ENCODE measurements at regions not wholly inside any gene's neighbourhood (a gene's known extent, or its start where the extent isn't known, plus 50 kb on each side); places are given as distances from the start of the nearest gene placed in this dataset.
"Not testable (repeated sequence)": the region's sequence is repeated elsewhere in the genome, so short reads cannot be mapped to it uniquely, and the experiment has no call there.

DNA sequence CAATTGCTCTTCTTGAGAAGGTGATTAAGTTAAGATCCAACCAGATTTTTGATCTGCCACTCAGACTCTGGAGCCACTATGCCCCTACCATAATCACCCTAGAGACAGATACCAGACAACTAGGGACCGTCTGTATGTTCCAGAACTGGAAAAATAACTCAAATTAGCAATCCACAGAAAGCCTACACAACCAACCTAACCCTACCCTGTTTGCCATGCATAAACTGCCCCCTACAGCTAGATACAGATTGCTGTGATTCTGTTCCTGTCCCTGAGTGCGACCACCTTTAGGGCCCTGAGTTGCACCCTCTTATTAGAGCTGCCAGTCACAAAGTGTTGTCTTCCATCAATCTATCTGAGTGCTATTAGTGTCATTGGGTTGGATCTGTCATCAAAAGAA is 929.8 kb upstream of the SLITRK1 start:
- no peak overlapping the region for H3K27ac ChIP-seq
- TF ChIP-seq, protein P1, sequence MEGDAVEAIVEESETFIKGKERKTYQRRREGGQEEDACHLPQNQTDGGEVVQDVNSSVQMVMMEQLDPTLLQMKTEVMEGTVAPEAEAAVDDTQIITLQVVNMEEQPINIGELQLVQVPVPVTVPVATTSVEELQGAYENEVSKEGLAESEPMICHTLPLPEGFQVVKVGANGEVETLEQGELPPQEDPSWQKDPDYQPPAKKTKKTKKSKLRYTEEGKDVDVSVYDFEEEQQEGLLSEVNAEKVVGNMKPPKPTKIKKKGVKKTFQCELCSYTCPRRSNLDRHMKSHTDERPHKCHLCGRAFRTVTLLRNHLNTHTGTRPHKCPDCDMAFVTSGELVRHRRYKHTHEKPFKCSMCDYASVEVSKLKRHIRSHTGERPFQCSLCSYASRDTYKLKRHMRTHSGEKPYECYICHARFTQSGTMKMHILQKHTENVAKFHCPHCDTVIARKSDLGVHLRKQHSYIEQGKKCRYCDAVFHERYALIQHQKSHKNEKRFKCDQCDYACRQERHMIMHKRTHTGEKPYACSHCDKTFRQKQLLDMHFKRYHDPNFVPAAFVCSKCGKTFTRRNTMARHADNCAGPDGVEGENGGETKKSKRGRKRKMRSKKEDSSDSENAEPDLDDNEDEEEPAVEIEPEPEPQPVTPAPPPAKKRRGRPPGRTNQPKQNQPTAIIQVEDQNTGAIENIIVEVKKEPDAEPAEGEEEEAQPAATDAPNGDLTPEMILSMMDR (conservative IDR thresholded peaks at IDR 0.05): no peak

DNA sequence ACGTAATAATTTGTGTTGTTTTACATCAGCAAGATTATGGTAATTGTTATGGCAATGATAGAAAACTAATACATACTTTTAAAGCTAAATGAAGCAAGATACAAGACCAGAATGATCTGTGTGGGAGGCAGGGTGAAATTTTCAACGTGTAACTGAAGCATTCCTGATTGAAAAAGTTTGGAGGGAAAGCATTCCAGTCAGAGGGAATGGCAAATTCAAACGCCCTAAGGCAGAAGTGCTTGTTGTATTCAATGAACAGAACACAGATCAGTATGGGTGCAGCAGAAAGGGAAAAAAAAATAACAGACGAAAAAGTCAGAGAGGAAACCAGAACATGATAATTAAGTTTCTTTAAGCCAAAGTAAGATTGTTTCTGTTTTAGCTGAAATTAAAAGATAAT is 928.5 kb upstream of the SLITRK1 start:
- TF ChIP-seq, protein P1 (conservative IDR thresholded peaks at IDR 0.05): no peak
- no peak overlapping the region for H3K27ac ChIP-seq

DNA sequence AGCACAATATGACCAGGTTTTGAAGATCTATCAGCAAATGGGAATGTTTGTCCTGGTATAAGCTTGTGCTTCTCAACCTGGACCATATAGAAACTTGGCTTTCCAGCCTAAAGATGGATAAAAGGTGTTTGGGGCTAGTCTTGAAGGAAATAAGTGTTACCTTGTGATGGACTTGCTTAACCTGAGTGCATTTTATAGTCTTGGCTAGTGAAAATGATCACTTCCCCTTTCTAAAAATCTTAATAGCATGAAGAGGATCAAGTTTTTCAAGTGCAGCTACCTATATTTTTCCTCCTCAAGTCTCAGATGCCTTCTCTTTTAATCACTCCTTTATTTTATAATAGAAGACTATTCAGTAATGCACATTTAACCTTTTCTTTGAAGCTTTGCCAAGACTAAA is 919.8 kb upstream of the SLITRK1 start:
- peak overlapping the region; percentile 65 for H3K27ac ChIP-seq
- TF ChIP-seq, protein P1 (conservative IDR thresholded peaks at IDR 0.05): no peak

- TF ChIP-seq, protein P1 (conservative IDR thresholded peaks at IDR 0.05): no peak
- H3K27ac ChIP-seq: no peak overlapping the region
These were observed 902.3 kb upstream of the SLITRK1 start for GRCh38 chr13:84784443-84785153.

DNA sequence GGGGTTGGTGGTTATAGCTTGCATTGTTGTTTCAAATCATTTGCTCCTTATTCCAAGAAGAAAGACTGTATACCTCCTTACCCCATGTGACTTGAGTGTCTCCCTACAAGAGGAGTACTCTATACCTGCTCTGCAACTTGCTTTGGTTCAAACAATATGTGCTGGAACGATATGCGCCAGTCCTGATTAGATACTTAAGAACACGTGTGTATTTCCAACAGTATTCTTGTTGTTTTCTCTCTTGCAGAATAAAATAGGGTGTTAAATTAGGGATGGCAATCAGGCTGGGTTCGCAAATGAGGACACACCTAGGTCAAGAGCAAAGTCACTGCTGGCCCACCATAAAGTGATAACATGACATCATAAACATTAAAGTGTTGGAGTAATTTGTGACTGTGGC is 895.0 kb upstream of the SLITRK1 start:
- H3K27ac ChIP-seq: no peak overlapping the region
- TF ChIP-seq, protein P1 (conservative IDR thresholded peaks at IDR 0.05): no peak

- TF ChIP-seq, protein P1 (conservative IDR thresholded peaks at IDR 0.05): no peak
- H3K27ac ChIP-seq: no peak overlapping the region
These were observed 894.3 kb upstream of the SLITRK1 start for GRCh38 chr13:84776593-84776992.

- H3K27ac ChIP-seq: not testable (repeated sequence)
These were observed 893.6 kb upstream of the SLITRK1 start for GRCh38 chr13:84775920-84776319.

DNA sequence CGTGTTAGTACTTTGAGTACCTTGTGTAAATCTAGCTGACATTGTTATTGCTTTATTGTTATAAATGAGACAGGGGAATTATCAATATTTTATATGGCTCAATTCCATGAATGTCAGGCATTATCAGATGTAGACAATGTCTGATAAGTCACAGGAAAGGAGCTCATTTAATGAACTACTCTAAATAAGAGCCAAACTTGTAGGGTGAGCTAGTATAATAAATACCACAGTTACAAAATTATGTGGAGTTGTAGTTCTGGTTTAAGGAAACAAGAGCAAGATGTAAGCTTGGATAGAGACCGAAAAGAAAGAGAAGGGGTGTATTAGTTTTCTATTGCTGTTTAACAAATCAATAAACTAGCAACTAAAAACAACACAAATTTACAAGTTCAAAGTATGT is 891.8 kb upstream of the SLITRK1 start:
- no peak overlapping the region for H3K27ac ChIP-seq
- TF ChIP-seq, protein P1 (conservative IDR thresholded peaks at IDR 0.05): no peak

All from VCaP (cell line).